DMS 273 (cell line): ENCODE measurements at regions not wholly inside any gene's neighbourhood (a gene's known extent, or its start where the extent isn't known, plus 50 kb on each side); places are given as distances from the start of the nearest gene placed in this dataset.
"Not testable (repeated sequence)": the region's sequence is repeated elsewhere in the genome, so short reads cannot be mapped to it uniquely, and the experiment has no call there.

Experiments
- DNase-seq: peaks from one replicate; lab custom pipeline; 2025; ENCODE audit not compliant: unreplicated experiment; lab: John Stamatoyannopoulos, UW

DNA sequence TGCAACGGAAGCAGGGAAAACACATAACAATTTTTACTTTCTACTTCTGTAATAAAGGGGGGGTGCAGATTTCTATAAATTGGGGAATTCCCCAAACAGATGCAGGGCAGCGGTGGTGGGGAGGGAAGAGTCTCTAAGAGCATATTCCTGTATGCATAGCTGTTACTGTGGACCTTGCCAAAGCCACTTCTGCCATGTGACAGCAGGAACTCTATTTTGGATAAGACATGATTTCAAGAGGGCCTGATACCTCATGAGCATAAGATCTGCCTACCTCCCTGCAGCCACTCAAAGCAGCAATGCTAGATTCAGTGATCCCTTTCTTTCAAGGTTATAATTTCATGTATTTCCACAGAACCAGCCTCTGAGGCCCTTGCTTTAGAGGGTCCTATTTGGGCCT lies 86.2 kb upstream of the CNKSR3 start:
- no peak for DNase-seq

DNA sequence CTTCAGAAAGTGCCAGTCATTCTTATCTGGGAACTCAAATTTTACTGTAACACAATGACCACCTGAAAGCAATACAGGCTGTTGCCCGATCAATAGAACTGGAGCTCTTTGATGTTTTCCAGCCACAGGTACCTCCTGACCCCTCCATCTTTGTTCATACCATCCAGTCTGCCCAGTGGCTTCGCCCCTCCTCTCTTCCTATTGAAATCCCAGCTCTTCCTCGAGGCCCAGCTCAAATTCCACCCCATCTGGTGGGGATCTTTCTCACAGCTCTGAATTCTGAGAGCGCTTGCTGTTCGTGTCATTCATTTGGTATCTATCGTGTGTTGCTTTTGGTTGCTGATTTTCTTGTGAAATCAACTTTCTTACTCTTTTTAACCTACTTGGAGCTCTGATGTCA lies 87.9 kb upstream of the CNKSR3 start:
- DNase-seq: peak; percentile 9

DNA sequence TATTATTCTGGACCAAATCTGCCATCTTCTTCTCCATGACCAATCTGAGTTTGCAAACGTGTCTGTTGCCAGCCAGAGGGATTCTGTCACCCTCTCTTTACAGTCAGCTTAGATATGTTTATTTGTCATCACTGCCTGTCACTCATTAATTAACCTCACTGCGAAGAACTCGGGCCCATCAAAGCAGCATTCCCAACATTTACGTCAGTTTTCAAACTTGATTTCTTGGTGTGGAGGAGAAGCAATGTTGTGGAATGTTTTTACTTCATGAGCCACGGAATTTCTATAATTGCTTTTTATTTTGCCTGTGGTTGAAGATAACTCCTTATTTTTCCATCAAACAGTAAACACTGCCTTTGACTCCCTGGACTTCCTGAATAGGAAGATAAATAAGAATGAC lies 91.8 kb upstream of the CNKSR3 start:
- no peak for DNase-seq

DNA sequence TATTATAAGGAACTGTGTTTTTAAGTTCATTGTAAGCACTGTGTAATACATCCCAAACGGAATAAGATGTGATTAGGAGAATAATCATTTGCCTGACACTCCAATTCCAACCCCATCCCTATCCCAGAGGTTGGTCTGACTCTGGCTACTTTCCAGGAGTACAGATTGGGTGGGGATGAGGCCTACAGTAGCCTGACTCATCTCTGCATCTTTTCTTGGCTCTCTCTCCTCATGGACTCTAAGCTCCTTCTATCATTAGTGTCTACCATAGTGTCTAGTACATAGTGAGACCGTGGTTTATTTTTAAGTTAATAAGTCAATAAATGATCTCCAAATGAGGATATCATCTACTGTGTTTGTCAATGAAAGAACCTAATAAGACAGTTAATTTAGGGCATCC lies 92.2 kb upstream of the CNKSR3 start:
- DNase-seq: no peak

DNA sequence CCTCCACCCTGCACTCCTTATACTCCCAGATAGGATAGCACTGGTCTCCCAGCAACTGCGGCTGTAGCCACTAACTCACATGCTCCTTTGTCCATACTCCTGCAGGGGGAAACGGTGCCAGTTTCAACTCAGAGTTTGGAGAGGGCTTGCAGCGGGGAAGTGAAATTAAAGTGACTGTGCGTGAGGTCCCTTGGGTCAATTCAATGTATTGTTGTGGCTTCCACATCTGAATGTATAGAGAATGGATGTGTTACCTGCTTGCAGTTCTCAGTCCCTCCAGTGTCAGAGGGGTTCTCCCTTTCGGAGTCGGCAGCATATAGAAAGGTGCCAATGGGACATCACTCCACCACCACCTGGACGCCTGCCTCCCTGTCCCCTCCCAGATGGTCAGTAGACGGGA lies 93.6 kb upstream of the CNKSR3 start:
- no peak for DNase-seq

DNA sequence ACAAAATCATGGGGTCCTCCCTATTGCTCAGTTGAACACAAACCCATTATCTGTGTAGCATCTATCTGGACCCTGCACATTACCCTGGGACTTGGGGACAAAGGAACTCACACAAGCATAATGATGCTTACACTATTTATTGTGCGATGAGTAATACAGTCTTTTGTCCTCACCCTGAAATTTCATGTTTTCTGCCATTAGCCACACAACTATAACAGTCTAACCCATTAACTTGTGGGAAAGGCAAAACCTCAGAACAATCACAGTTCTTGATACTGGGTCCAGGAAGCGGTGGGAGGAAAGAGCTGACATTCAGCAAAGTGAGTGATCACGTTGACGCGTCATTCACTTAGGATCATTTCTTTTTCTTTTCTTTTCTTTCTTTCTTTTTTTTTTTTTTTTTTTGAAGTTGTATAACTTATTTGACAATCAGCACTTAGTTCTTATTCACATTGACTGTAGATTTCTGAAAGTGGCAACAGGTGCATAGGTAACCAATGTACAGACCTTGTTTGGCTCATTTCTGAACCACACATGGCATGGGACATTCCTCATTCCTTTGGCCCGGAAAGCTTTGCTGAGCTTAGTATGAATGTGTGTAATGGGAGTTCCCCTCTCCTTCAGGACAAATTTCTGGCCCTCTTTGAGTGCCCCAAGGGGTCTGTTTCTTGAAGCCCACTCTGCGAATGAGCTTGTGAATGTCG lies 94.8 kb upstream of the CNKSR3 start:
- no peak for DNase-seq

DNA sequence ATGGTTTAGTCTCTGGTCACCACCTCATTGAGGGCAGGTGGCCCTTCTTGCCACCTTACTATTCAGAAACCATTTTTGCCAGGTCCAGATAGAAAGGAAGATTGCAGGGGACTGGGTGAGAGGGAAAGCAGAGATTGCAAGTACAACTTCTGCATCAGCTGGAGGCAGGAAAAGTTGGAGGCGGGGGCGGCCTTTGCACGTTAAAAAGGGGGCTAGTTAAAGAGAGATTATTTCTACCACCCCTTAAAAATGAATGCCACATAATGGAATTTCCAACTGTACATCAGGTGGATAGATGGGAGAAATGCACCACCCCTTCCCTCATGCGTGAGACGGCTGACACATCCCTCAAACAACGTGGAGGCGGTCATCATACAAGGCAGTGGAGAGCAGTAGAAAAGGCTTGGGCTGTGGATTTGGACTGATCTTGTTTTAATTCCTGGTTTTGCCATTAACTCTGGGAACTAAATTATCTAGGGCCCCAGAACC lies 95.4 kb upstream of the CNKSR3 start:
- DNase-seq: no peak

DNA sequence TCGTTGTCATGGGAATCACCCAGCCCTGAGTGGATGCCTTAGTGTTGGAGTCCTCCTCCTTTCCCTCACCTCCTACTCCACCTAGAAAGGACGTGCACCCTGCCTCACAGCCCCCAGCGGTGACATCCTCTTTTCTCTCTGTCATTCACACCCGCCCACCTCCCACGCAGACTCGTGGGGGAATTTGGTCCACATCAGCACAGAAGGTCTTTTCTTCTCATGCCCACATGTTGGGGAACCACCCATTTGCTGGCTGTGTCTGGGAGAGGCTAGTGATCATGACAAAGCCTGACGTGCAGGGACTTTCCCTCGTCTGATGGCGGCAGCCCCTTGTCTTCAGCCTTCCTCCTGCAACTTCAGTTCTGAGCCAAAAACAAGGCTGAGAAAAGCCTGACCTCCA lies 96.0 kb upstream of the CNKSR3 start:
- no peak for DNase-seq

DNA sequence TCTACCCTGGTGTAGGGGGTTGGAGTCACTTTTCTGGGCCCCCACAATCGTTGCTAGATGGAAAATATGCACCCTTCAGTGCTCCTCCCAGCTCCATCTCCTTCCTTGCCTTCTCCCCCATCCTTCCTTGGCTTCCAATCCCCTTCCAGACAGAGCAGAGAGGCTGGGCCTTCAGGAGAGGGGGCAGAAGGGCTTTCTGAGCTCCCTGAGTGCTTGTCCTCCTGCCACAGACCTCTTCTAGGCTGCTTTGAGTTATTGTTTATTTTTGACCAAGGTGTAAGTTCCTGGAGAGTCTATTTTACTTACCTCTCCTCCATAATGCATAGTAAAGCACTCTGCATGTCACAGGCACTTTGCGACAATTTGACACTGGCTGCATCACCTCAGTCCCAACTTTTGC lies 96.4 kb upstream of the CNKSR3 start:
- no peak for DNase-seq

DNA sequence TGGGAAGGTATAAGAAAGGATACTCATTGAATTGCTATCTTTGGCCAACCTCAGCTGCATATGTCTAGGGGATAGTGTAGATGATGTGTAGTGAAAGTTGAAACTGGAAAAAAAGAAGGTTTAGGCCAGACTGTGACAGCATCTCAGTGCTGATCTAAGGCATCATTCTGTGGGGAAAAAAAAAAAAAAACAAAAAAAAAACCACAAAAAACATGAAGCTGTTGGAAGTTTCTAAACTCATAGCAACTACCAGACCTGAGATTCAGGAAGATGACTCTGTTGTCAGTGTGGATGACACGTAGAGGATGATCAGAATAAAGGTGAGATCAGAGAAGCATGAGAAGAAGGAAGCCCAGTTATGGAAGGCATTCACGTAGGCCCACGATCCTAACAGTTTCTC lies 100.8 kb upstream of the CNKSR3 start:
- DNase-seq: no peak

DNA sequence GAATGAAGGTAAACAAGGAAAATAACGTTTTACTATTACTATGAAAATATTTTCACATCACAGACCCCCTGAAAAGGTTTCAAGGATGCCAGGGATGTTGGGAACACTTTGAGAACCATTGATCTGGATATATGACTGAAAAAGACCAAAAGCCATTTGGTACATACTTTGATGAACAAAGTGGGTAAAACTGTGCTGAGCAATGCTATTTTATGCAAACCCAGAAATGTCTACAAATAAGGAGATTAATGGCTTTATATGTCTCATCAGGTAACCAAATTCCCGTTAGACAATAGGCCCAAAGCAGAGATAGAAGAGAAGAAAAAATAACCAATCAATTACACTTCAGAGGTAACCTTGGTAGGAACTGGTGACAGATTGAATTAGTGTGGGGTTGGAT lies 101.4 kb upstream of the CNKSR3 start:
- no peak for DNase-seq

DNA sequence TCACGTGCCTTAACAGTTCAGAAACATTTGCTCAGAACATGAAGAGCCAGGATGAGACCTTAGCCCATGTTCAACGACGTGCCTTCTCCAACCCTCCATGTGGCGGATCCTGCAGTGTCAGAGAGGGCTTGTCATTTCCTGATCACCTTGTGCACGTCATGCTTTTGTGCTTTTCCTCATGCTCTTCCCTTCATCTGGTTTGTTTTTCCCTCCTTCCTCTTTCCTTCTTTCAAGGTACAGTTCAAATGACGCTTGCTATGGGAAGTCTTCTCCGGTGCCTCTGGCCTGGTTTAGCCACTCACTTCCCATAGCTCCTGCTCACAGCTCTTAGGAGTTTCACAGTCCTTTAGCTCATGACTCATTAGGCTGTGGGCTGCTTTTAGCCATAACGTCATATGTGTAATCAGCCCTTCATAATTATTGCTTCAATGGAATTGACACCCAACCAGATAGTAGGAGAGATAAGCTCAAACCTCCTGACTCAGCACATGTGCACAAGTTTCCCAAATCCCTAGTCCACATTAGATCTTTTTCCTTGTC lies 102.7 kb upstream of the CNKSR3 start:
- peak; percentile 9 for DNase-seq

DNA sequence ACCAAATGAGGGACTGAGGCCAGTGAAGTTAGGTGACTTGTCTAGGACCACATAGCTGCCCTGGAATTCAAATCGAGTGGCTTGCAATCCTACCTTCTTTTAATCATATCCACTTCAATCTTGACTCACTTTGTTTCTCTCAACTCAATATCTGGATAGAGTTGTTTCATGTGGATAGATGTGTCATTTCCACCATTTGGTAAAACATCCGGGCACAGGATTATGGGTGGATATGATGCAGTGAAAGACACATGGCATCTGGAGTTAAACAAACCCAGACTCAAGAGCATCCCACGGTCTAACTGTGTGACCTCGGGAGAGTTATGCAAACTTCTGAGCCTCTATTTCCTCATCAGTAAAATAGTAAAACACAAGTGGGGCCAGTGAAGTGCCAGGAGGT lies 103.6 kb upstream of the CNKSR3 start:
- DNase-seq: no peak

DNA sequence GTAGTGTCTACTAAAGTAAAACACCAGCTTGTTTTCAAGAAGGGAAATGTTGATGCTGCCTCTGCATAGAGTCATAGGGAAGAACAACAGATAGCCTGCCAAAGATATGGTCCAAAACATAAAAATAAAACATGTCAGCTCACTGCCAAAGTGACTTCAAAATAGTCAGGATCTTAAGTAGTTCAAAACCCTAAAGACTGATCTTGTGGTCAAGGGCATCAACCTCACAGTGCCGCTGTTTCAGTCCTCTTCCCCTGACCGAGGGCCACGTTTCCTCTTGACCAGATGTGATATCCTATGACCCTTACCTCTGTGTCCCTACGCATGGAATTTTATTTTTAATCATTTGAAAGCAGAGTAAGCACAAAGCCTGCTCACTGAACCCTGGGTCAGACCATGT lies 104.2 kb upstream of the CNKSR3 start:
- no peak for DNase-seq

DNA sequence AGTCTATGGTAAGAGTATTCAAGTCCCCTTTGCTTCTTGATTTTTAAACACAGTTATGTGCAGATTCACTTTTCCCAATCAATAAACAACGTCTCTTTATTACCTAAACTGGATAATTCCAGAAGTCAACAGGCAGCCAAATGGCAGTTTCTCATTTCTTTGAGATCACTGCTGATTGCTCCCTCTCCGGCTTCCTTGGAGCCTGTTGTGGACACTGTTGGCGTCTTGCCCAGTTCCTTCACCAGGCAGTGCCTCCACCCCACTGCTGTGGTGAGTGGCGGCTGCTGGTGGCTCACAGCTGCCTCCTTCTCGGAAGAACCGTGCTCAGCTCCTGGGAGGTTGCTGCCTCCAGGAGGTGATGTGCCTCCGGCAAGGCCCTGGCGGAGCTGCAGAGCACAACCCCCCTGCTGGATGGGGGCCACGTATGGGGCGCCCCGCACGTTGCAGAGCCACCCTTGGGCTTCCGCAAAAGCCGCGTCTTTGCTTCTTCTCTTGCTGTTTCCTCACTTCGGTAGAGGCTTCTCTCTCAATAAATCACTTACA lies 105.1 kb upstream of the CNKSR3 start:
- DNase-seq: peak; percentile 94

DNA sequence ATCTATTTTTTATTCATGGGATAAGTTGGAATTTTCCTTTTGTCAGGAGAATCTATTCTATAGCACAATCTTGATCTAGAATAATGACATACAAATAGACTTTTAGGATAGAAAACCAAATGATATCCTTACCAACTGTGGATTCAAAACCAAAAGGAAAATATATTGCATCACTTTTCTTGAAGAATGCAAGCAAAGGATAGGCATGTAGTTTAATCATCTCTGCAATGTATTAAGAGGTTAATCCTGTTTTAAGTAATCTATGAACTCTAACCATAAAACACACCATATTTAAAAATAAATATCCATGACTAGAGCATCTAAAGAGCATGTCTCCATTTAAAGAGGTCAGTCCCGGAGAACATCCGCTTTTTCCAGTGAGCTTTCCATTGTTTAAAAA lies 106.7 kb upstream of the CNKSR3 start:
- DNase-seq: no peak

DNA sequence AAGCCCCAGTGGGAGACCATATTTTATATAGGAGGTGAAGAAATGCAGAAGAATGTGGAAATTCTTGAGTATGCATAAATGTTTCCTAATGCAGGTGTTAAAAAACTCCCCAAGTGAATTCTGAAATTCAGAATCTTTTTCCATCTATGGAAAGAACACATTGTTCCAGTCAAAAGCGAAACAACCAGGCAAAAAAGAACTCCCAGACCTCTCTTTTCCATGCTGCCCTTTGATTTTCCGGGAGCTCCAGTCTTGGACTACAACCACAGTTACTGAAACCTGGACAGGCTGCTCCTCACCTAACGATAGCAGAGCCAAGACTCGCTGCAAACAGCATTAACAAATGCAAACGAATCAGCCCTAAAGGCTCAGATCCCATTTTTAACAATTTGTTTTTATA lies 108.7 kb upstream of the CNKSR3 start:
- DNase-seq: no peak

DNA sequence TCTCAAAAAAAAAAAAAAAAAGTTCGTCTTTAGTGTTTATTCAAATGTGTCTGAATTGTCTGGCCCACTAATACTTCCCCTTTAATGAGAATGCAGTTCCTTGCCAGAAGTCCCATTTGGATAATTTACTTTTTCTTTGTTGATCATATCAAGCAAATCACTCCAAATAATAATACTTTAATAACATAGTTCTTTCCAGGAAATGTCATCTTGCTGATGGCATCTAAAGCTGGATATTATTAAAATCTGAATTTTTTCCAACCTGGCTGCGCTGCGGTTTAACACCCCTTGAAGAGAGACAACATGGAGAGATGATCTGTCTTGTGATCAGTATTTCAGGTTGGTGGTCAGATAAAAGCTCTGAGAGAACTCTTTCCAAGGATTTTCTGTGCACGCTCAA lies 111.2 kb upstream of the CNKSR3 start:
- no peak for DNase-seq

DNA sequence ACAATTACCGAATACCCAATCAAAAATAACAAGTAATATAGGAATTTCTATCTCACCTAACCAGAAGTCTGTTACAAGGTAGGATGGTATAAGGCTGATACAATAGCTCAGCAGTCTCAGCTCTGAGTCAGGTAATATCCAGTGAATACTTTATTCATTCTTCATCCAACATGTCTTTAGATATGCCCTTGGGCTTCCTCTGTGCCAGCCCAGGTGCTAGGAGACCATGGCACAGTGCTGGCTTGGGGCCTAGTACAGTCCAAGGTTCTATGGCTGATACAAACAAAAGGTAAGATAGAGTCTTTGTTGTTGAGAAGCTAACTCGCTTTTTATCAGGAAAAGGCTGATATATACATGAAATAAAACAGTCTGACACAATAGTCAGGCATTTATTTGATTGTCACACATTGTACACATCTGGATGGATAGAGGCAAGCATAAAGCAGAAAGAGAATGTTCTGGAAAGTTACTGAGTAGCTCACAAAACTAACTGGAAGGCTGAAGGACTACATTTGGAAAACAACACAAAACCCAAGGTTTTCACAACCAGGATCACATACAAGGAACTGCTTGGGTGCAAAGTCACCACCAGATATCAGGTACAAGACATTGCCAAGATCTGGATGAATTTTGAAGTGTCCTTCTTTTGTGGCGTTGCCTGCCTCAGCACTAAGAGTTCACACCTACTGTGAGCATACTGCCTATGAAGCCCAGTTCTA lies 110.4 kb upstream of the SCAF8 start:
- no peak for DNase-seq

DNA sequence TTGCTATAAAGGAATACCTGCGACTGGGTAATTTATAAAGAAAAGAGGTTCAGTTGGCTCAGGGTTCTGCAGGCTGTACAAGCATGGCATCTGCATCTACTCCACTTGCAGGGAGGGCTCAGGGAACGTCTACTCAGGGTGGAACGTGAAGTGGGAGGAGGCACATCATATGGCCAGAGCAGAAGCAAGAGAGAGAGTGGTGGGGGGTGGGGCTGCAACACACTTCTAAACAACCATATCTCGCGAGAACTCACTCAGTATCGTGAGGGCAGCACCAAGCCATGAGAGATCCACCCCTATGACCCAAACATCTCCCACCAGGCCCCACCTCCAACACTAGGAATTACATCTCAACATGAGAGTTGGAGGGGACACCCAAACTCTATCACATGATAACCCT lies 109.8 kb upstream of the SCAF8 start:
- DNase-seq: no peak

DNA sequence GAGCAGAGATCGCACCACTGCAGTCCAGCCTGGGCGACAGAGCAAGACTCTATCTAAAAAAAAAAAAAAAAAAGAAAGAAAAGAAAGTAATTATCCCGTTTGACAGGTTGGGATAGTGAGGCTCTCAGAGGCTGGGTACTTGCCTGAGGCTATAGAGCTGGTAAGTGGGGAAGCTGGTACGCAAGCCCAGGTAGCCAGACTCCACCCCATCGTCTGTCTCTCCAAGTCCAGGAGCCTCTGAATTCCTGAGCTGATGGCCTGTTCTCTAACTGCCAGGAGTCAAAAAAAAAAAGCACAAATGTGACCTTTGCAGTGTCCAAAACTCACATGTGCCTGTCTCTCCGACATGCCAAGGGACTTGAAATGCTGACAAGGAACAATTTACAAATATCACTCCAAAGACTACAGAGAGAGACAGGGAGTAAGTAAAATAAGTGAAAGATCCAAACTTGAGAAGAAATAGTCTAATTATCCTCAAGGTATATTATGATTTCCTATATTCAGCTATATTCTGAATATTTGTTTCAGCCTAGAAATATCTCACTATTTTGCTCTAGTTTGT lies 109.1 kb upstream of the SCAF8 start:
- DNase-seq: no peak

DNA sequence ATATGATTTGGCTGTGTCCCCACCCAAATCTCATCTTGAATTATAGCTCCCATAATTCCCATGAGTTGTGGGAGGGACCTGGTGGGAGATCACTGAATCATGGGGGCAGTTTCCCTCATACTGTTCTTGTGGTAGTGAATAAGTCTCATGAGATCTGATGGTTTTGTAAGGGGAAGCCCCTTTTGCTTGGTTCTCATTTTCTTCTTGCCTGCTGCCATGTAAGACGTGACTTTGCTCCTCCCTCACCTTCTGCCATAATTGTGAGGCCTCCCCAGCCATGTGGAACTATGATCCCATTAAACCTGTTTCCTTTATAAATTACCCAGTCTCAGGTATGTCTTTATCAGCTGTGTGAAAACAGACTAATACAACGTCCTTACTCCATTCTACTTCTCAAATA lies 108.5 kb upstream of the SCAF8 start:
- DNase-seq: not testable (repeated sequence)
